ENCODE measurements at regions not wholly inside any gene's neighbourhood (a gene's known extent, or its start where the extent isn't known, plus 50 kb on each side); places are given as distances from the start of the nearest gene placed in this dataset.
A peak's percentile ranks its signal among the peaks of the same experiment; 100 is the strongest.
"Not testable (repeated sequence)": the region's sequence is repeated elsewhere in the genome, so short reads cannot be mapped to it uniquely, and the experiment has no call there.

DNA sequence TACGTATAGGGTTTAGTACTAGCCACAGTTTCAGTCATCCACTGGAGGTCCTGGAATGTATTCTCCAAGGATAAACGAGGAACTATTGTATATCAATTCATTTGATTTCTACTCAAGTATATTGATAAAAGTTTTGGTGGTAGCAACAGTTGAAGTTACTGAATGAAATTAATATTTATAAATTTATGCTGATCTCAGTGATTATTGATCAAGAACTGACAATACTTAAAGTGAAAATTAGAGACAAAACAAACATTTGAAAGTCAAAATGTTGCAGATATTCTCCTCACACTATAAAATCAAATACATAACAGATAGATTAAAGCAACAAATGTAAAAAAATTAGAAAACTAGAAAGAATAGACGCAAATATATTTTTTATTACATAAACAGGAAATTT, 150.9 kb upstream of the SLC35G4 start:
- no peak for DNase-seq

- DNase-seq, result not testable (repeated sequence)
Observed at GRCh38 chr18:11457853-11458252, 151.5 kb upstream of the SLC35G4 start.

DNA sequence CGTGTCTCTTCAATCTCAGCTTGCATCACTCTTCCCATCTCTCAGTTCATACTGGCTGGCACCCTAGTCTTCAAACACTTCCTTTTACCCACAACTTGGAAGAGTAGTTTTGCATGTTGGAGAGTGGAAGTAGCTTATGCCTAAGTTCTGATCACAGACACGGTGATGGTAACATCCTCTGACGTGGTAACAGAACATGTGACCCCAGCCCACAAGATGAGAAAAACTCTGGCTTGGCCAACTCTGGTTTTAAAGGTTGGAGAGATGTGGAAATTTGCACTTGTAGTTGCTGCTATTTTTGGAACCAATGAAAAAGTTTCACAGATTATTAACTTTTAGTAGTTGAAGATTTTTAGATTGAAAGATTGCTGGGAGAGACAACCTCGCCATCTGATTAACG, 155.4 kb upstream of the SLC35G4 start:
- DNase-seq, result no peak

GRCh38 chr18:11444169-11444568, 165.2 kb upstream of the SLC35G4 start:
- DNase-seq, result not testable (repeated sequence)

GRCh38 chr18:11437046-11437445, 172.3 kb upstream of the SLC35G4 start:
- DNase-seq, result no peak

GRCh38 chr18:11432360-11432811, 177.0 kb upstream of the SLC35G4 start:
- no peak for DNase-seq

DNA sequence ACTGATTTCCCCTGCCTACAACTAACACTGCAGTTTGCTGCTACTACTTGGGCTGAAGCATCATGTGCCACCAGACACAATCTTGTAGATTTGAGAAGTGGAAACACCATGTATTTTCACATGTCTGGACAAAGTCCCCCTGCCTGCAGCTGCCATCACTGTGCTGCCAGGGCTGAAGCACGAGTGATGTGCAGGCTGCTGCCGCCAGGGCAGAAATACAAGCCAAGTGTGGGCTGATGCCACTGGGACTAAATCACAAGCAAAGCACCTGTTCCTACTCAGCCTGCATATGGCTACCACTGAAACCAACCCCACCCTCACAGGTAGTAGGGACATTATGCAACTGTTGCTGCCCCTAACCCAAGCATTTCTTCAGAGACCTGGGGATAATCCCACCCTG, 179.5 kb upstream of the SLC35G4 start:
- DNase-seq, result no peak

- no peak for DNase-seq
Observed at GRCh38 chr18:11425211-11425610, 184.2 kb upstream of the SLC35G4 start.

DNA sequence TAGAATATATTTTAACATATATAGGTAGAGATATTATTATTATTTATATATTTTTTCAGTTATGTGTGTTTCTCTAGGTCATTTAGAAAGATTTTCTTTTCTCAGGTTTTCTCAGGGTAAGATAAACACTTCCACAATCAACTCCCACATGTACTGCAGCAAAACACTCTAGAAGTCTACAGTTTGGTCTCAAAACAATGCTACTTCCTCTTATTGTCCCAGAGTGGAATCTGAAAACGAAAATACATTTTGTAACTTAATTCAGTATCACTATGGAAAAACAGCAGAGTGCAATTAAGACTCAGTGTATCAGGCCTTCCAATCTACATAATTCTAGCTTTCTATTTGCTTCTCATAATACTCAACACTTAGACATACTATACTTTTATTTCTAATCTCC, 190.1 kb upstream of the SLC35G4 start:
- peak; percentile 8 to 24 for DNase-seq

GRCh38 chr18:11412811-11413210, 196.6 kb upstream of the SLC35G4 start:
- no peak for DNase-seq

DNA sequence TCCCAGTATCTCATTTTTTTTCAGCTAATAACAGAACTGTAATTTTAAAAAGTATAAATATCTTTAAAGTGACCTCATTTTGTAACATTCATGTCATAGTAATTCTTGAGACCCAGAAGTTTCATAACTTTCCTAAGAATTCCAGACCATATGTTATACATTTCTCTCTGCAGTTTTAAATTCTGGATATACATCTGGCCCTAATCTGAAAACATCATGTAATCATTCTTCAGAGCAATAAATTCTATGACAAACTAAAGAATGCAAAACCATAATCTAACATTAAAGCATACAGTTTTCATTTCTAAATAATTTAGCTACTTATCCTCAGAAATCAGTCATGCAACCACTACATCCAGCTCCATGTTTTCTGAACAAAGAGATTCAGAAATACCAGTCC, 198.3 kb upstream of the SLC35G4 start:
- no peak for DNase-seq

- no peak for DNase-seq
Observed at GRCh38 chr18:11408555-11409065, 200.8 kb upstream of the SLC35G4 start.

DNA sequence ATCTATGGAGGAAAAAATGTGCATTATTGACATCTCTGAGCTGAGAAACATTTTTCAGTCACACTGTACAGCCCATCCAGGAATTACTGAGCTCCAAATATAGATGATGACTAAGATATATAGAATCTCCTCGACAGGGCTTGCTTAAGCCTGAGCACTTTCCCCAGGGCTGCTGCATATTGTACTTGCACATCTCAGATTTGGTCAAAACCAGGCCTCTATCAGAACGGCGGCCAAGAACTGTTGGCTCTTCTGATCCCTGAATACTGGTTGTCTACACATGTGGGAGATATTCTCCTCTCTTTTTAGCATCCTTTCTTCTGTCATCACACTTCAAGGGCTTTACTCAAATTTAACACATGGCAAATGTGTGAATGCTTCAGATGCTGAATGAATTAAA, 201.5 kb upstream of the SLC35G4 start:
- no peak for DNase-seq

- no peak for DNase-seq
Observed at GRCh38 chr18:11405804-11406203, 203.6 kb upstream of the SLC35G4 start.

- DNase-seq, result no peak
Observed at GRCh38 chr18:11400703-11401102, 208.7 kb upstream of the SLC35G4 start.

DNA sequence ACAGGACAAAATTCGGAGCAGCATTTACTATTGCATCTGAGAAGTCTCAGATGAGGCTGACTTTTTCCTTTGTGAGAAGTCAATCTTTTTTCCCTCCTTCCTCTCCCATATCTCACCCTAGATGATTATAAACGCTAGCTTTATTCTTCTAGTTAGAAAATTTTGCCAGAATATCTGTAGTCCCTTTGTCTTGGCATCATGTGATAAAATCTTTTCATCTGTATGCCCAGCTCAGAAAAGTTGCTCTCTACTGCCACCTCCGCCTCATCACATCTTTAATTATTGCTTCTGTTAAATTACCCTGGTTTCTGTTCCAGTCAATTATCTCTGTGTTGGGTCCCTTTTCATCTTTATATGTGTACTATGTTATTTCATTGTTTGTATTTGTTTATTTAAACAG, 210.8 kb upstream of the SLC35G4 start:
- no peak for DNase-seq

DNA sequence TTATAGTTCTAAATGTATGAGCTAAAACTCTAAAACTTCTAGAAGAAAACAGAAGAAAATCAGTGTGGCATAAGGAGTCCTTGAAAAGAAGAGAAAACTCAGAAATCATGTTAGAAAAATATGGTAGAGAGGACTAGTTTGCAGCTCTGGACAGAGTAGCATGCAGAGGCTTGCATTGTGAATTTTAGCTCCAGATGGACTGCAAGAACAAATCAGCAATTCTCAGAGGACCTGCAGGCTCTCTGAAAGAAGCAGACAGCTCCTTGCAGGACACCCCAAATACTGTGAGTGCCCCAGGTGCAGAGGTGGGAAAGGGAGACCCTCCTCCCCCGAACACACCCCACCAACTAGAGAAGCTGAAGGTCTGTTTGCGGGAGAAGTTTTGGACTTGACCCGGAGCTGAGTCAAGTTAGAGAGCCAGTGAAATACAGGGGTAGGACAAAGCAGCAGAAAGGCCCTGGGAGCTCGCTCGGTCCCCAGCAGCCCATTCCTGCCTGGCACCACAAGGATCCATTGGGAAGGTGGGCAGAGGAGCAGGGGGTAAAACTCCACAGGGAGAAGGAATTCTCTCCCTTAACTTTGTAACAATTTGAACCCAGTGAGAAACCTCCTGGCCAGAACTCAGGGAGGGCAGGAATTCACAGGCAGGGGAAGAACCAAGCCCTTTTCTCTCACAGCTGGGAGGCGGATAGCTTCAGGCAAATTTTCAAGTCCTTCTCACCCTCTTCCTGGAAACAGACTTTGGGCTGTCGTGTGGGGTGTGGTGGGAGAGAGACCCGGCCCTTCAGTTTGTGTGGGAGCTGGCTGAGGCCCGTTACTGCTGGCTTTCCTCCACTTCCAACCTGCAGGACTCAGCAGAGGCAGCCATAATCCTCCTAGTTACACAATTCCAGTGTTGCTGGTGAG, 216.2 kb upstream of the SLC35G4 start:
- DNase-seq, result no peak

GRCh38 chr18:11392292-11392691, 217.1 kb upstream of the SLC35G4 start:
- no peak for DNase-seq

DNA sequence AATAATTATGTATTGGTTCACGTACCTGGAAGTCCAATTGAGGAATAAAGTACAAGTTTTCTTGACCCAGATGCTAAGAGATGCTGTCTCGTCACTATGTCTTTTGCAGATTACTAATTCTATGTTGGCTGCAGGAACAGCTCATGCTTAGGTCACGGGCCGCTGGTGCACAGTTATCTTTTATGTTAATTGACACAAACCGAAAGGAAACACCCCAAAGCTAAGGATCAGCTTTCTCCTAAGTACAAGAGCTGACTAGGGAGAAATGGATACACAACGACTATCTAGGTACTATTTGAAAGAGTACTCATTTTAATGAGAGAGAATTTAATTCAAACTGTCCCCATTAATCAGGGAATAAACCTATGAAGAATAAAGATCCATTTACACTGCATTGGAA, 217.7 kb upstream of the SLC35G4 start:
- DNase-seq, result no peak

DNA sequence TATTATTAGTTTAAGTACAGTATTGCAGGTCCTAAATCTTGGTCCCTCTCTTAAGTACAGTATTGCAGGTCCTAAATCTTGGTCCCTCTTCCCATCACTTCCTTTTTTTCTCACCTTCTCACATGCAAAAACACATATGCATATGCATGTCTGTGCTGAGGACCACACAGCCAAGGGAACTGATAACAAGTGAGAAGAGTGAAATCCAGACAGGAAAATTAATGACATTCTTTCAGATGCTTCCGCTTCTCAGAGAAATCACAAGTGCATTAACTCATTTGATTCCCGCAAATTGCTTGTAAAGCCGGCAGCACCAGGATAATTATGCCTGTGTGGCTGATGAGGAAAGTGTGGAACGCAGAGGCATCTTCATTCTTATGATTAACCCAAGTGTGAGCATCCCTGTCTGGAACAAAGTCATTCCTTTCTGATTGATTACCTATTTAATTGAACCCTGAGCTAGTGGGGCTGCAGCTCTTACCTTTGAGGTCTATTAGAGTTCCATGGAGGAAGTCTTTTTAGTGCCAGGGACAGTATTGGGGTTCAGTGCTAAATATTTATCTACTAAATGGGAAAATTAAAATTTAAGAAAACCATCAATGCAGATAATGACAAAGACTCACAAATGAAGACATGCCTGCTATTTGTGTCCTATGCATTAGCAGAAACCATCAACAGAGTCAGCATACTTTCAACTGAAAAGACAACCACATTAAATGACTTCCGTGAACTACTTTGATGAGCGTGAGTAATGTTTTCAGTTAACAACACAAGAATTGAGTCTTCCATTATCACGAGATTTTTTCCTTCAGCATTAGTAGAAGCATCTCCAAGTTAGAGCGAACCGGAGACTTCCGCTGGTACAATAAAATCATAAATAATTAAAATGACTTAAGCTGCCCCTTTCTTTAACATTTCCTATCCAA, 220.4 kb upstream of the SLC35G4 start:
- no peak for DNase-seq

DNA sequence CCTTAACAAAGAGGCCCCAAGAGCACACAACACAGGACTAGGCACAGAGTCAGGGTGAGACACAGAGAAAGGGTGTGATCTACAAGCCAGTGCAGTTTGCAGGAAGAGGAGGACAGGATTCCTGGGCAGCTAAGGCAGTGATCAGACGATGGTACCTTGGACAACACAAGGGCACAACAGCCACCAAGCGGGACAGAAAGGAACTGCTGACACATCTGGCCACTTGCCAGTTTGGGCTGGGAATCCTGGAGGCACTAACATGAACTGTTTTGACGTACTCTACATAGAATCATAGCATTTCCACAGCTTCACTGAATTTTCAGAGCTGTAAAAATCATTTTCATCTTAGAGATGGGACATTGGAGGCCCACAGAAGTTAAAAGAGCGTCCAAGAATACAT, 221.5 kb upstream of the SLC35G4 start:
- peak; percentile 51 to 75 for DNase-seq

GRCh38 chr18:11383381-11383780, 226.0 kb upstream of the SLC35G4 start:
- no peak for DNase-seq

DNA sequence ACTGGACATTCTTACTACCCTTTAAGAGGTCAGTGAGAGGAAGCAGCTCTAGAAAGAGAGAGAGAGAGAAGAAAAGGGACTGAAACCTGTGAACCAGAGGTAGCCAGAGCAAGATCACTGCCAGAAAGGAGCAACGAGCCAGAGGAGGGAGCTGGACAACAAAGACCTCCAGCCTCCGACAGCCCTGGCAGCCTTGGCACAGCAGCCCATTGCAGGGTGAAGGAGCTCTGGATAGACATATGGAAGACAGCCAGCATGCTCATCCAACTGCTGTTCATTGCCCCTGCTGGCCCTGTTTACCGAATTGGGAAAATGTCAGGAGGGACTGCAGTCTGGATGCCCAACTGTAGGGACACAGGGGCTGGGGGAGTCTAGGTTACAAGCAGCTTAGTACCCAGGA, 228.4 kb upstream of the SLC35G4 start:
- DNase-seq, result no peak
